Spleen (tissue), 3 donors: ENCODE measurements at regions not wholly inside any gene's neighbourhood (a gene's known extent, or its start where the extent isn't known, plus 50 kb on each side); places are given as distances from the start of the nearest gene placed in this dataset.

Experiments used
- POLR2A ChIP-seq, 3 donors: fragments of 450-650 bp; IDR thresholded peaks; one replicate each; pipeline ENCODE4 v1.5.1; 2017; ENCODE audit warnings: antibody characterized with exemption in 3 of 3, mild to moderate bottlenecking in 1 of 3
- POLR2AphosphoS5 ChIP-seq, 3 donors: sonication (generic); formaldehyde crosslinking; IDR thresholded peaks; one replicate each; pipeline ENCODE4 v1.5.1; 2017; ENCODE audit warnings: antibody characterized with exemption in 3 of 3

DNA sequence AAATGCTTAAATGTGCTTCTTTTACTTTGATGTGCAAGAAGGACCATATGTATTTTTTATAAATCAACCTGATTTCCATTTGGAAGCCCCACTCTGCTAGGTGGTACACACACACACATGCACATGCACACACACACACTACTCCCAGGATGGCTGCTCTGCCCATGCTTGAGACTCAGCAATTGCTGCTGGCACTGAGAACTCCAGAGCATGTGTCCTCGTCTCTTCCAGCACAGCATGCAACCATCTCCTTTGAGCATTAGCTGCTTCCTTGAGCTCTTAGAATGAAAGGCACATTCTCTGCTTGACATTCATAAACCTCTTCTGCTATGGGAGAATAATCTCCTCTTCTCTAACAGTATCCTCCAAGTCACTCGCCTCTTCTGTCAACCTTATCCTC lies 115.9 kb downstream of the FEM1C start:
- TF ChIP-seq POLR2A (IDR thresholded peaks at IDR 0.05): no peak
- no peak for TF ChIP-seq POLR2AphosphoS5 (IDR thresholded peaks at IDR 0.05)
